HG03060 (cell line): ENCODE measurements at regions not wholly inside any gene's neighbourhood (a gene's known extent, or its start where the extent isn't known, plus 50 kb on each side); places are given as distances from the start of the nearest gene placed in this dataset.
A peak's percentile ranks its signal among the peaks of the same experiment; 100 is the strongest.

ENCODE experiments used
- ATAC-seq: cut with Tn5 transposase; IDR thresholded peaks from one replicate; pipeline ENCODE4 v1.9.1; 2021; ENCODE audit warnings: low read depth, moderate number of reproducible peaks; ENCODE audit not compliant: unreplicated experiment

DNA sequence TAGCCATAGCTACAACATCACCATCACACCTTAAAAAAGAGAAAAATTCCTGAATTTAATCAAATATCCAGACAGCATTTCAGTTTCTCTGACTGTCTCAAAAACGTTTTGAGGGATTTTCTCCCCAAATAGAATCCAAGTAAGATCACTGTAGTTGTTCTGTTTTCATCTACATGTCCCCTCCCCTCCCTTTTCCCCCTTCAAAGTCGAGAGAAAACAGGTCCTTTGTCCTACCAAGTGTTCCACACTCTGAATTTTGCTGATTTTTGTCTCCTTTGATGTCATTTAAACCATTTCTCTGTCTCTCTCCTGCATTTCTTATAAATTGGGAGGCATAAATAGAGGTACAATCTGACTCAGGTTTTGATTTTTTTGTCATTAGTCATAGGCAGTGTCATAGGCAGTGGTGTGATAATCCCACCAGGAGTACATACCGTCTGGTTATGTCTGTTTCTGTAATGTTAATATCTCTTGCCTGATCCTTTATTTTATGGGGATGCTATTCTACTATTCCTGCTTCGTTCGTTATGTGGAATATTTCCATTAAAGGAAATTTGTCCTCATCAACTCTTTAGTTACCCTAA, 348.6 kb downstream of the PTTG2 start:
- ATAC-seq = no peak

DNA sequence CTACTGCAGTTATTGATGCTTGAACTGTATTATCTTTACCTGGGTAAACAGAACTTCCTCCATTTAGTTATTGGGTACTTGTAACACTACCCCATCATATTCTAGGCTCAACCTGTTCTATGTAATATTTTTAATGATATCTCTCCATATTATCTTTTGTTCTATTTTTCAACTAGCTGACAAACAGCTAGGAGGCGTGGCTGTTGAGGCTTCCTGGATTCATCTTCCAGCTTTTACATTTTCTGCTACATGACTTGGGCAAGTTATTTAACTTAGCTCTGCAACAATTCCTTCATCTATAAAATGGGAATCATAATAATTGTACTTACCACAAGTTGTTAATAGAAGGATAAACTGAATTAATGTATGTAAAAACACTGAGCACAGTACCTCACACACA, 349.3 kb downstream of the PTTG2 start:
- ATAC-seq = no peak

DNA sequence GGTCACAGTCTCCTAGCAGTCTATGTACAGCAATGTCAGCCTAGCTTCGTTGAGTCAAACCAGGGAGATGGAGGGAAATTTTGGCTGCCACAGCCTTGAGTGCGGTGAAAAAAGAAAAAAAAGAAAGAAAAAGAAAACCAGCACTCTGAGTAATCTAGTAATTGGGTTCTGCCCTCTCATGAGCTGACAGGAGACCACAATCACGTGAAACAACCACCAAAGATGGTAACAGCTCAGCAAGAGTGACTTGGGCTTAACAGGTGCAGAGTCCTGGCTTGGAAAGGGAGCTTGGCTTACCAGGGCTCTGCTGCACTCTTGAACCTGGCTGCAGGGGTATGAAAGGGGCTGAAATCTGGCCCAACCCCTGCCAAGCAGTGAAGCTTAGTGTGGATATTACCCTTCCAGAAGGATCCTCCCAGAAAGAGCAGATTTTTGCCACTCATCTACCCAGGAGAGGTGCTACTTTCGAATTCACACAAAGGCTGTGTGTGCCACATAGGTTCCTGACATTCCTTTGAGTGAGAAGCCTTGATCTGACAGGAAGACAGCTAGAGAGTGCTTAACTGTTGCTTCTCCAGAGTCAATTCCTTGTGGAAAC, 350.3 kb downstream of the PTTG2 start:
- ATAC-seq = peak; percentile 80

DNA sequence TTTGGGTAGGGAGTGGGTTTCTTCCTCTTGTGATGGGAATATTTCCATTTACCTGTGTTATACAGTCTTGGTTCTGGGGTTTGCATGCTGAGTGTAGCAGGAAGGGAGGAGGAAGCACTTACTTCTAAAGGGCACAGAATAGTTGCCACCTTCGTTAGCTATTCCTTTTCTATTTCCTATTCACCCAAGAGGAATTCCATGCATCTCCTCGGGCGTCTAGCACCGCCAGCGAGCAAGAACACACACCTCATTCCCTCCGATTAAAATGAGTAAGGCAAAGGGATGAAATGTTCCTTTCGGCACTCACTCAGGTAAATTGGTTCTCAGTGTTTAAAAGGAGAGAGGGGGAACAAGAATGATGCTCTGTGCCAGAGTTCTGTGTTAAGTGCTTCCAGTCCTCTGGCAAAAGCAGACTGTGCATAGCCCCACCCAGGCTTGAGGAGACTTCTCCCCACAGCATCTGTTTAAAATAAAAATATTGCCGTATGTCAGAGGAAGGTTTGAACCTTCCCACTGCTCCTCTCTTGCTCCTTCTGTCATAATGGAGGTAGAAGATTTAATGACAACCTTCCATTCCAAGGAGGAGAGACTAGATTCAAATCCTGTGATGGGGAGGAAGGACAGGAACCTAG, 351.4 kb downstream of the PTTG2 start:
- no peak for ATAC-seq

DNA sequence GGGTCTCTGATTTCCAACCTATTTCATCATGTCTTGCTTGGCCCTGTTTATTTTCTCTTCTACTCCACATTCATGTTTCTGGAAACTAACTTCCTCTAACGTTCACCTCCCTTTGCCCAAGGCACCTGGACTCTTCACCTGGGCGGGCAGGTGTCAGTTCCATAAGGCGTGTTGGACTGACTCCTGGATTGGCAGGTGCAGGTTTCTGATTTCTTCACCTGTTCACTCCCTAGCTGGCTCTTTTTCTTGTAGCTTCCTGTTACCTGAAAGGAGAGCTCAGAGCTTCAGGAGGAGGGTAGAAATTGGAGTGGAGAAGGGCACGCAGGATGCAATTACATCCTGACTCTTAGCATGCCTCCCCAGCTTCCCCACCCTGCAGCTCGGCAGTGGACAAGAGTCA, 350.8 kb upstream of the KLF3 start:
- no peak for ATAC-seq

DNA sequence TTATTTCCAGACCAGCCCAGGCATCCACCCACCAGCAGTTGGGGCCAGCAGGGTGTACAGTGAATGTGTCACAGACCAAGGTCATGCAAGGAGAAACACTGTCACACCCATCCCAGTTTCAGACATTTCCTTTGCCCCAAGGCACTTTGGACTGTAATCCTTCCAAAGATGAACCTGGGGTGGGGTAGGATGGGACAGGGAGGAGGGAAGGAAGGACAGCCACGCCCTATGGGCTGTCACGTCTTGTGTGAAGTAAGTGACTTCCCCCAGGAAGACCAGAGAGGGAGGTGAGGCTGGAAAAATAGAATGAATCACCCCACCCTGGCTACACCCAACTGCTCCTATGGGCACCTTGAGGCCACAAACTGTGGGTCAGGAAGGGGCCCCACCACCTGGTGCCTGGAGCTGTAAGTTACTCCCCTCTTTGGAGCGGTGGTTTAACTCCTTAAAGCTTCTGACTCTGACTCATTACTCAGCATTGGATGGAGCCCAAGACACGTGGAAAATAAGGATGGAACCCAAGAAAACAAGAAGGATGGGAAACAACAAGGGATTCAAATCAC, 349.9 kb upstream of the KLF3 start:
- no peak for ATAC-seq

DNA sequence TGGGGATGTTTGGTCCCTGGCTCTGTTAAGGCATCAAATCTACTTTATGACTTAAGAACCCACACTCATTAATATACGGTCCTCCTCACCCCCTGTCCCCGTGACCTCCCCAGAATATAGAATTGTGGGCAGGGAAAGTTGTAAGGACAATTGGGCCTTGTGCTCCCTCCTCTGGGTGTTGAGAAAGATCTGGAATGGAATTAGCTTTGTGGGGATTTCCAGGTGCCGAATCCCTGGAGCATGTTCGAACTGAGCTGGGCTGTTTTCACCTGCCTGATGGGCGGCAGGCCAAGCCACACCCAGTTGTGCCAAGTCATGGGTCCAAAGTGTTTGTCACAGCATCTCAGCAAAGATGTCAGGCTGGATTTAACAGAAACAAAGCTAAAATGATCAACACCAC, 349.3 kb upstream of the KLF3 start:
- ATAC-seq = no peak

DNA sequence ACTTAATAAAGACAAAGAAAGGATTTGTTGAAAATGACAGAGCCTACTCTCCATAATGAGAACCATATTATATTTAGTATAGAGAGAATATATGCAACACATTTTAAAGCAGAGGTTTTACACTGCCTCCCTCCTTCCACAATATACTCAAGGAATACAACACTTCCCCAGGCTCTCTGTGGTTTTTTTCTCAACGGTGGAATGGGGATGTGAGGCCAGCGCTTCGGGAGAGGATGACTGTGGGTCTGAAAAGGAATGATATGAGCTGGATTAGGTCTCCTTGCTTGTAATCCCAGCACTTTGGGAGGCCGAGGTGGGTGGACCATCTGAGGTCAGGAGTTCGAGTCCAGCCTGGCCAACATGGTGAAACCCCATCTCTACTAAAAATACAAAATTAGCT, 348.7 kb upstream of the KLF3 start:
- no peak for ATAC-seq

DNA sequence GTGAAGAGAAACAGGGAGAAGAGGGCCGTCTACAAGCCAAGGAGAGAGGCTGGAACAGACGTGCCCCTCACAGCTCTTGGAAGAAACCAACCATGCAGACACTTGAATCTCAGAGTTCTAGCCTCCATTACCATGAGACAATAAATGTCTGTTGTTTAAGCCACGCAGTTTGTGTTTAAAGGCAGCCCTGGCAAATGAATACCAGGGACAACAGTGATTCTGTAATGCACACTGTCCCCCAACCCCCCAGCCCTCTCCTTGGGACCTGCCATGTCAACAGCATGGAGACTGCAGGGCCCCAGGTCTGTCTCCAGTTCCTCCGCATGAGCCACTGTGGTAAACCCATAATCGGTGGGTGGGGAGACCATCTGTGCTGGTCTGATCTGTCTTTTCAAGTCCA, 348.0 kb upstream of the KLF3 start:
- ATAC-seq = no peak

DNA sequence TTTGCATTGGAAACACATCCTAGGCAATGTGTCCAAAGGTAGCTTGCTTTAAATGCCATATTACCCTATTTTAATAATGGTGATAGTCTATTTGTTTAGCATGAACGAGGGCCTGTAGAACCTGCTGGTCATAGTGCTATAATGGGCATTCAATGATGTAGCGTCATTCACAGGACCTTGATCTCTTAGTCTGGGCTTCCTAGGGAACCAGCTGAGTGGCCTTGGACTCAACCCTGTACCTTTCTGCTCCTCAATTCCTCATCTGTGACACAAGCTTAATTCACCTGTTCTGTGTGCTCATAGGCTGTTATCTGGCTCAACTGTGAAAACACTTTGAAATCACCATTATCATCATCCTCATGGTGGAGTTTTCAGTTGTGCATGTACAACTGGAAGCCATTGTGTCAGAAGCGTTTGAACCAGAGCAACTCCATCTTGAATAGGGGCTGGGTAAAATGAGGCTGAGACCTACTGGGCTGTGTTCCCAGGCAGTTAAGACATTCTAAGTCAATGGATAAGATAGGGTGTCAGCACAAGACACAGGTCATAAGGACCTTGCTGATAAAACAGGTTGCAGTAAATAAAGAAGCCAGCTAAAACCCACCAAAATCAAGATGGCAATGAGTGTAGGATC, 346.8 kb upstream of the KLF3 start:
- no peak for ATAC-seq

DNA sequence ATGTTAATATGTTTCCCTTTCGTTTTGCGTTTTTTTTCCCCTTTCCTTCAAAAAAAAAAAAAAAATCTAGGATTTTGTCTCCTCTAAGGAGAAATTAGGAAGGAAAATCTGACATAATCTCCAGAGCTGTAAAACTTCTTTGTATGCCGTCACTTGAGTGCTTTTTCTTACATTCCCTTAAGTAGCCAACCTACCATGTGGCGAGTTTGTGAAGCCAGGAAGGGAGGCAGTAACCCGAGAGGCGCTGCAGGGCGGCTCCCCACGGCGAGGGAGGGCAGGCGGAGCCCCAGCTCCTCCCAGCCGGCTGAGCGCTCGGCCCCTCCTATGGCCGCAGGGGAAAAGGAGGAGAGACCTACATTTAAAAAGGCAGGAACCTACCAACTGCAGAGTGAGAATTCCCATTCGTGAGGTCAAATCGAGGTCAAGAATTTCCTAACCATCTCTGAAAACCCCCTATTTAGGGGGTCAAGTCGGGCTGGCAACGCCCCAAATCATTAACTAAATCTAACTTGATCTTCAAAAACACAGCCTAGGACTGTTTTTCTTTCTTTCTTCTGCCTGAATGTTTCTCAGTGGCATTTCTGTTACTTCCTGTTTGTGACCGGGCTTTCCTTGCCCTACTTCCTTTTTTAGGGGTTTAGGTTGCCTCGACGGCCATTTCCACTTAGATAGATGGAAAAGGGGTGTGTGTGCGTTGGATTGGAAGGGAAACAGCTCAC, 345.1 kb upstream of the KLF3 start:
- ATAC-seq = peak; percentile 67

DNA sequence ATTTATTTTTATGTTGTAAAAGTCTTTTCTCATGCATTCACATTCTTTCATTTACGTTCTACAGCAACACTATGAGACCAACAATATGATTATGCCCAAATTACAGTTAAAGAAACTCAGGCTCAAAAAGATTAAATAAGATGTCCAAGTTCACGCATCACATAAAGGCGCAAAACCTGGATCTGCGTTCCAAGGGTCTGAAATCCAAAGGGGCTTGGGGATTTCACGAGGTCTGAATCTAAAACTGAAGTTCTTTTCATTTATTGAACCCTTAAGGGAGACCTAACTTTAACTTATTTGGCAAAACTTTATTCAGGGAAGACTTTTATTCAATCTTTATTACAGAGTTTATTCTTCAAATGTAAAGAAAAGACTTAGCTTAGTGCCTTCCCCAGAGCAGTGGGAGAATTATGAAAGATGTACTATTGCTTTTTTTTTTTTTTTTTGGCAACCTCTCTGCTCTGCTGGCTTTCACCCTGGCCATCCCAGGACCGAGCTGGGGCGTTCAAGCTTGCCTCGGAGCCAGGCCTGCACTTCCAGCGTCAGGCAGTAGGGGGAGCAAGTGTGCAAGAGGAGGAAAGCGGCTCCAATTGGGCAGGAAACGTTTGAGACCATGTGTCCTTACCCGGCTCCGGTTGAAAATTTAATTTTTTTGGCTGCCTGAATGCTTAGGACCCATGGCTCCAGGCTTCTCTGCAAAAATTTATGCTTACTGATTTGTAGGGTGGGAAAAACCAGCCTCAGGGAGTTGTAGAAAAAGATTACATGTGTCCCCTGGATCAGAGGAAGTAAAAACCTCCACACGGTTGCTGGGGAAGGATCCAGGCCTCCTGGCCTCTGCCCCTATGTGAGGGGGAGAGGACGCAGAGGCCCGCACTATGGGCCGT, 344.3 kb upstream of the KLF3 start:
- no peak for ATAC-seq

DNA sequence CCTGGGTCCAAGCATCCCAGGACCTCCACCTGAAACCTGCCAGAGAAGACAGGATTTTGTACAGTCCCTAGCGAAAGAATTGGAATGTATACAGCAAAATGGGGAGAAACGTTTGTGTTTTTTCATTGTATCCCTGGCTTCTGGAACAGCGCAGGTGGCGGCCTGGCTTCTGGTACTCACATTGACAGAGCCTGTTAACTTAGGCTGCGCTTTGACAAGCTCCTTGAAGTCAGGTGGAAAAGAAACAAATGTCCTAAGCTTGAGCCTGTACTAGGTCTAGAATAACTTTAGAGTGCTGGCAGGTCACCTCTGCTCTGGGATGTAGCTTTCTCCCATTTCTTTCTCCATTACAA, 343.7 kb upstream of the KLF3 start:
- no peak for ATAC-seq

DNA sequence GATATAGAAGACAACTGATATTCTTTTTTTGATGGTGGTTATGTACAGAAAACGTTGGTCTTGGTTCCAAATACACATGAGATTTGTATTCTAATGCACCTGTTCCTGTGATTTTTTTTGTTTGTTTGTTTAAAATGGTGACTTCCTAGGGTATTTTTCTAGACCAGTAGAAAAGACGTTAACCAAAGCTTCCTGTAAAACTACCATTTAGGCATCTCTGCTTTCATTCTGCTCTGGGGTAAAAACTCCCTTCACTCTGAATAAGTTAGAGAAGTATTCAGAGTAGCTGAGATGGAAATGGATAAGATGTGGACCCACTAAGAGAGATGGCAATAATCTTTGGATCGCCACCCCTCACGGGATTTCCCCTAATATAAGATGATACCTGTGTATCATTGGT, 343.2 kb upstream of the KLF3 start:
- no peak for ATAC-seq

DNA sequence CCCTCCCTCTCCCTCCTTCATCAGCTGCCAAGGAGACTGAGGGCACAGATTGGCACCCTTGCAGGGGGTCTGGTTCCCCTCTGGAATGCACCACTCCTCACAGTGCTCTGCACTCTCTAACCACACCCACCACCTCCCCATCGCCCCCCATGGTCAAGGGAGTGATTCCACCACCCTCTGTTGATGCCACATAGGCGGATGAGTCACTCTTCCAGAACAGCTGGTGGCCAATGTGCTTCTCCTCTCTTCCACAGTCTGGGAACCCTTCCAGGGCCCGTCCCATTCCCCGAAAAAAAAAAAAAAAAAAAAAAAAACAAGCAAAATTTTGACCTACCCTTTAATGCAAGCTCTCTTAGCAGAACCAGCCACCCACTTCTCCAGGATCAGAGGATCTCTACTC, 341.3 kb upstream of the KLF3 start:
- no peak for ATAC-seq

DNA sequence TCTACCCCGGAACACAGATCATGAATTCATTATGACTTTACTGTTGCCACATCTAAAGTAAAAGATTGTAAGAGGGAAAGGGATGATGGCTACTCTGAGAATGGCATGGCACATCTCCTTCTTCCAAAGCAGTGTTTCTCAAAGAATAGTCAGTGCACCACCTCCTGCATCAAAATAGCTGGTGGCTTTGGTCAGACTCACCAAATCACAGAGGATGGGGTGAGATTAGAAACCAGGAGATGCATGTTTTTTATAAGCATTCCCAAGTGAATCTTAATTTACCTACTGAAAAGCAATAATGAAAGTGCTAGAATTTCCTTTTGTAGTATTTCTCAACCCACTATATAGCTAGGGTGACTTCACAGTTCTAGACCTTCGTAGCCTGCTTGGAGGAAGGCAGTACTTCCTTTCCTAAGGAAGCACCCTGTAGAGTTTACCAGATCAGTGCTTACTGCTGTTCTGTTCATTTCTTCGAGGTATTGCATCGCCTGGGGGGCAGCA, 340.8 kb upstream of the KLF3 start:
- ATAC-seq = no peak

DNA sequence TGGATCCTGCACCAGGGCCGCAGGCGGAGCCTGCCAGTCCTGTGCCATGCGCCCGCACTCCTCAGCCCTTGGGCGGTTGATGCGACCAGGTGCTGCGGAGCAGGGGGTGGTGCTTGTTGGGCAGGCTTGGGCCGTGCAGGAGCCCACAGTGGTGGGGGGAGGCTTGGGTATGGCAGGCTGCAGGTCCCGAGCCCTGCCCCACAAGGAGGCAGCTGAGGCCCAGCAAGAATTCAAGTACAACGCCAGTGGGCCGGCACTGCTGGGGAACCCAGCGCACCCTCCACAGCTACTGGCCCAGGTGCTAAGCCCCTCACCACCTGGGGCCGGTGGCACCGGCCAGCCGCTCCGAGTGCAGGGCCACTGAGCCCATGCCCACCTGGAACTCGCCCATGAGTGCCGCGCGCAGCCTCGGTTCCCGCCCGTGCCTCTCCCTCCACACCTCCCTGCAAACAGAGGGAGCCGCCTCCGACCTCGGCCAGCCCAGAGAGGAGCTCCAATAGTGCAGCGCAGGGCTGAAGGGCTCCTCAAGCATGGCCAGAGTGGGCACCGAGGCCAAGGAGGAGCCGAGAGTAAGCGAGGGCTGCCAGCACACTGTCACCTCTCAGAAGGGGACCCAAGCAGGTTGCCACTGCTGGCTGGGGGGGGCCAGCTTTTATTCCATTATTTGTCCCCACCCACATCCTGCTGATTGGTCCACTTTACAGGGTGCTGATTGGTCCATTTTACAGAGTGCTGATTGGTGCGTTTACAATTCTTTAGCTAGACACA, 339.0 kb upstream of the KLF3 start:
- ATAC-seq = no peak

DNA sequence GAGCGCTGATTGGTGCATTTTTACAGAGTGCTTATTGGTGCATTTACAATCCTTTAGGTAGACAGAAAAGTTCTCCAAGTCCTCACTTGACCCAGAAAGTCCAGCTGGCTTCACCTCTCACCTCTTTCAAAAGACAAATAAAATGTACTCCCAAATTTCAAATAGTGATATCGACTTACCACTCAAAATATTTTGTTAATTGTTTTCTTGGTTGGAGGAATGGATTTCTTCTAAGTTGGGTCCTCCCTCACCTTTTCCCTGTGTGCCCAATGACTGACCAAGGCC, 338.4 kb upstream of the KLF3 start:
- no peak for ATAC-seq

DNA sequence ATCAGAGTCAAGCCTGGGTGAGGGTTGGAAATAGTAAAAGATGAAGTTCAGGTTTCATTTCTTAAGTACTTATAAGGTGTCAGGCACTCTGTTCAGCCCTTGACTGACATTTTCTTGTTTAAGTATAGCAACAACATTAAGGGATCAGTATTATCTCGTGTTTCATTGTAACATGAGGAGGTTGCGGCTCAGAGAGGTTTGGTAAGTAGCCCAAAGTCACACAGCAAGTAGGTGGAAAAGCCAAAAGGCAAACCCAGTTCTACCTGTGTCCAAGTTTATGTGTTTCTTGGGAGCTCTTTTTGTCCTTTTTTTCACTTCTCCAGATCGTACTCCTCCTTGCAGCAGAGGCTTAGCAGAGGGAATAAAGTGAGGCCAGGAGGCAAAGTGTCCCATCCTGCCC, 337.5 kb upstream of the KLF3 start:
- no peak for ATAC-seq
